Breast epithelium (tissue), 4 donors: ENCODE measurements at regions not wholly inside any gene's neighbourhood (a gene's known extent, or its start where the extent isn't known, plus 50 kb on each side); places are given as distances from the start of the nearest gene placed in this dataset.

Experiments
- DNase-seq, 2 donors: peaks; one replicate each; pipeline ENCODE4 v3.0.0-alpha.2; 2019; ENCODE audit warnings: low spot score in 2 of 2
- H3K27ac ChIP-seq, 2 donors: fragments of 200-600 bp; sonication (generic) in 1 of 2; one replicate each; pipeline ENCODE4 v1.5.1; 2016 to 2019; ENCODE audit warnings: mild to moderate bottlenecking in 1 of 2
- H3K27me3 ChIP-seq, 2 donors: fragments of 200-600 bp; sonication (generic) in 1 of 2; one replicate each; pipeline versions ENCODE4 v1.5.1 to v1.6.0; 2017 to 2019; ENCODE audit warnings: control low read depth in 1 of 2, mild to moderate bottlenecking in 1 of 2
- H3K36me3 ChIP-seq: fragments of 200-600 bp; one replicate; pipeline ENCODE4 v1.5.1; 2019
- H3K4me1 ChIP-seq, 2 donors: fragments of 200-600 bp; sonication (generic); one replicate each; pipeline ENCODE4 v1.5.1; 2016 to 2019; ENCODE audit warnings: control low read depth in 1 of 2
- H3K4me3 ChIP-seq, 3 donors: fragments of 200-600 bp; sonication (generic); 1 replicate in 2 of 3; 2 replicates in 1 of 3; pipeline ENCODE4 v1.5.1; 2016 to 2019; ENCODE audit warnings: mild to moderate bottlenecking in 3 of 3, moderate library complexity in 2 of 3
- H3K9me3 ChIP-seq, 2 donors: fragments of 200-600 bp; sonication (generic) in 1 of 2; one replicate each; pipeline ENCODE4 v1.5.1; 2016 to 2019; ENCODE audit warnings: control low read depth in 1 of 2
- POLR2A ChIP-seq: fragments of 450-650 bp; IDR thresholded peaks from one replicate; pipeline ENCODE4 v1.6.1; 2016; ENCODE audit warnings: antibody characterized with exemption, mild to moderate bottlenecking, moderate library complexity
- POLR2AphosphoS5 ChIP-seq, 3 donors: sonication (generic); formaldehyde crosslinking; IDR thresholded peaks; one replicate each; pipeline ENCODE4 v1.6.1; 2017; ENCODE audit warnings: antibody characterized with exemption in 3 of 3
- intact Hi-C: fragments of 100-400 bp; cut with DNase I; formaldehyde crosslinking; loops from one replicate; pipeline ENCODE4 v1.15.1; 2023; ENCODE audit warnings: low total_unique reads
- TF ChIP-seq, protein P1 (sequence below), 3 donors: fragments of 450-650 bp; IDR thresholded peaks; one replicate each; pipeline ENCODE4 v1.5.1; 2016 to 2017; ENCODE audit warnings: antibody characterized with exemption in 3 of 3, mild to moderate bottlenecking in 3 of 3, moderate library complexity in 3 of 3

DNA sequence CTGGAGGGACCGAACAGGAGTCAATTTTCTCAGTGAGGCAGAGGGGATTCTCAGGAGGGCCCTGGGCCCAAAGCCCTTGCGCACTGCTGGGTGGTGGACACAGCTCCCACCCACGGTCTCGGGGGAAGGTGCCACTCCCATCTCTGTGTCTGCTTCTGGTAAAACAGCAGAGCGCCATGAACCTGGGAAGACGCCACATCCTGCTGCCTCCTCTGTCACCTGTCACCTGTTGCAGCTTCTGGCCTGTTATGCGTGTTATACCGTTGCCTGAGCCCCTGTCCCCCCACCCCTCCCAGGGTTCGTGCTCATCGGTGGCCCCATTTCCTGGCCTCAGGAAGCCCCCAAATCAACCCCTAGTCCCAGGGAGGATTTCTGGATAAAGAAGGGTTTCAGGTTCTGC lies 125.8 kb upstream of the AJAP1 start:
- no peaks in the 10 kb centered on the region for H3K36me3 ChIP-seq
- H3K27me3 ChIP-seq = peaks cover 0 to 46% of the 10 kb centered on the region in 2 donors
- TF ChIP-seq POLR2A (no peak), POLR2AphosphoS5 (IDR thresholded peaks at IDR 0.05) (no peak)
- TF ChIP-seq, protein P1, sequence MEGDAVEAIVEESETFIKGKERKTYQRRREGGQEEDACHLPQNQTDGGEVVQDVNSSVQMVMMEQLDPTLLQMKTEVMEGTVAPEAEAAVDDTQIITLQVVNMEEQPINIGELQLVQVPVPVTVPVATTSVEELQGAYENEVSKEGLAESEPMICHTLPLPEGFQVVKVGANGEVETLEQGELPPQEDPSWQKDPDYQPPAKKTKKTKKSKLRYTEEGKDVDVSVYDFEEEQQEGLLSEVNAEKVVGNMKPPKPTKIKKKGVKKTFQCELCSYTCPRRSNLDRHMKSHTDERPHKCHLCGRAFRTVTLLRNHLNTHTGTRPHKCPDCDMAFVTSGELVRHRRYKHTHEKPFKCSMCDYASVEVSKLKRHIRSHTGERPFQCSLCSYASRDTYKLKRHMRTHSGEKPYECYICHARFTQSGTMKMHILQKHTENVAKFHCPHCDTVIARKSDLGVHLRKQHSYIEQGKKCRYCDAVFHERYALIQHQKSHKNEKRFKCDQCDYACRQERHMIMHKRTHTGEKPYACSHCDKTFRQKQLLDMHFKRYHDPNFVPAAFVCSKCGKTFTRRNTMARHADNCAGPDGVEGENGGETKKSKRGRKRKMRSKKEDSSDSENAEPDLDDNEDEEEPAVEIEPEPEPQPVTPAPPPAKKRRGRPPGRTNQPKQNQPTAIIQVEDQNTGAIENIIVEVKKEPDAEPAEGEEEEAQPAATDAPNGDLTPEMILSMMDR (IDR thresholded peaks at IDR 0.05) = no peak
- H3K4me1 ChIP-seq = no peaks in the 10 kb centered on the region
- DNase-seq = no peak
- no peaks in the 10 kb centered on the region for H3K9me3 ChIP-seq
- no peak overlapping the region for H3K4me3 ChIP-seq
- H3K27ac ChIP-seq = no peak overlapping the region
- intact Hi-C loops = no loop called here

DNA sequence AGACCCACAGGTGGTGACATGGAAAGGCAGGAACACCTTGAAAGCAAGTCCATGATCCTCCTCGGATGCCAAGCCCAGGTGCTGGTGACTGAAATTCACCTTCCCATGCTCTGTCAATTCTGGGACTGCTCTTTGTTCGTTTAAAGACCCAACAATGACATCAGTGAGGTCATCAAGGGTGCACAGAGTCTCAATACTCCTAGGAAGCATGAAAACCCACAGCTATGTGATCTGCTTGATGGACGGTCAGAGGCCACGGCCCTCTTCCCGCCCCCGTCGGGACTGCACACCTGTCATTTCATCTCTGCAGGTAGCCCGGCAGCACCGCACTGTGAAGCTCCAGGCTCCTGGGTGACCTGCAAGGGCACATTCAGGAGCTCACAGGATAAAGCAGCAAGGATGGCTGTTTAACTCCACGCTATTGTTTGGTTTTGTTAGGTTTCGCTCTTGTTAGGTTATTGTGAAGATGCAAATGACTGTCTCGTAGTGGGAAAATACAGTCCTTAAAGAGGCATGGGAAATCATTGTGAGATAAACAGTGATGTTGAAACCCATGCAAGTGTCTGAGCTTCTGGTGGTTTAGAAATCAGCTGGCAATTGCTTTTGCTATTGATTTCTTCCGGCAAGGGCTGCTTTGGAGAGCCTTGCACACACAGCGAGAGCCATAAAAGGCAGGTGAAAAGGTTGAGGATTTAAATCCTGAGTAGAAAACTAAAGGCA lies 124.8 kb upstream of the AJAP1 start:
- no peaks in the 10 kb centered on the region for H3K36me3 ChIP-seq
- H3K4me1 ChIP-seq = no peaks in the 10 kb centered on the region
- H3K9me3 ChIP-seq = no peaks in the 10 kb centered on the region
- H3K4me3 ChIP-seq = no peak overlapping the region
- intact Hi-C loops = no loop called here
- DNase-seq = no peak
- H3K27me3 ChIP-seq = peaks cover 0 to 43% of the 10 kb centered on the region in 2 donors
- no peak overlapping the region for H3K27ac ChIP-seq
- no peak for TF ChIP-seq POLR2A
- TF ChIP-seq, protein P1 (IDR thresholded peaks at IDR 0.05) = no peak
- TF ChIP-seq POLR2AphosphoS5 (IDR thresholded peaks at IDR 0.05) = no peak

DNA sequence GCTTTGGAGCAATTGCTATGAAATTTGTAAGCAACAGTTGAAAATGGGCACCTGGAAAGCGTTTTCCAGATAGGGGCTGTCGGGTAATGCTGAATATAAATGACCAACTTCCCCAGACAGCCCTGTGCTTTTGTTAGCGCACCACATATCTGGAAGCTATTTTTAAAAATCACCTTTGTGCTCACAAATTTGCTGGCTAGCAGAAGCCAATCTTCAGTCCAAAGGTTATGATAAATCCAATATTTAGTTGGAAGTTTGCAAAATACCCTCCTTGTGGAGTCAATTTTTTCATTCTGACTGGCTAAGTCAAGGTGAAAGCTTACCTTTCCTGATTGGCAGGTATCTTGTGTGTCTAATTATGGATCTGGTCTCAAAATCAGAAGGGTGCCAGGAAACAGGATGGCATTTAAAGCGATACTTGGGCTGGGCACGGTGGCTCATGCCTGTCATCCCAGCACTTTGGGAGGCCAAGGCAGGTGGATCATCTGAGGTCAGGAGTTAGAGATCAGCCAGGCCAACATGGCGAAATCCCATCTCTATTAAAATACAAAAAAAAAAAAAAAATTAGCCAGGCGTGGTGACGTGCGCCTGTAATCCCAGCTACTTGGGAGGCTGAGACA lies 124.1 kb upstream of the AJAP1 start:
- Histone ChIP-seq H3K4me1 (no peaks in the 10 kb centered on the region), H3K27ac (no peak overlapping the region), H3K4me3 (no peak overlapping the region), H3K36me3 (no peaks in the 10 kb centered on the region), H3K27me3 (peaks cover 0 to 36% of the 10 kb centered on the region in 2 donors), H3K9me3 (no peaks in the 10 kb centered on the region)
- TF ChIP-seq, protein P1 (IDR thresholded peaks at IDR 0.05) = no peak
- no peak for TF ChIP-seq POLR2AphosphoS5 (IDR thresholded peaks at IDR 0.05)
- TF ChIP-seq POLR2A = no peak
- intact Hi-C loops = no loop called here
- DNase-seq = no peak

DNA sequence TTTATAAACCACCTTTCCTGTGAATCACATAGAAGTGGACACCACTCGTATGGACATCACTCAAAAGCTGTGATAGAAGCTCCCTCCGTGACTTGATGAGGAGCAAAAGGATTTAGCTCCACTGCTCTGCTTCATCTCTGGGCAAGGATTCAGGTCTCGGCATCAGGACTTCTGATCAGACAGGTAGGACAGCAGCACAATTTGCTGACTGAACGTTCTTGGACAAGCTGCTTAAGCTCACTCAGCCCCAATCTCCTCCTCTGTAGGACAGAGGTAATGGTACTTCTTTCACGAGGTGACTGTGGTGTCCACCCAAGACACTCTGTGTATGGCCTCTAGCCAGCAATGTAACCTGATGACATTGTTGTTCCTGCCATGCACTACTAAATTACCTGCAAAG lies 122.6 kb upstream of the AJAP1 start:
- DNase-seq = no peak
- Histone ChIP-seq H3K27me3 (peaks cover 0 to 29% of the 10 kb centered on the region in 2 donors), H3K4me1 (no peaks in the 10 kb centered on the region), H3K36me3 (no peaks in the 10 kb centered on the region), H3K4me3 (no peak overlapping the region), H3K27ac (no peak overlapping the region), H3K9me3 (peaks cover 0 to 10% of the 10 kb centered on the region in 2 donors)
- intact Hi-C loops = no loop called here
- TF ChIP-seq POLR2A (no peak), POLR2AphosphoS5 (IDR thresholded peaks at IDR 0.05) (no peak)
- TF ChIP-seq, protein P1 (IDR thresholded peaks at IDR 0.05) = no peak

DNA sequence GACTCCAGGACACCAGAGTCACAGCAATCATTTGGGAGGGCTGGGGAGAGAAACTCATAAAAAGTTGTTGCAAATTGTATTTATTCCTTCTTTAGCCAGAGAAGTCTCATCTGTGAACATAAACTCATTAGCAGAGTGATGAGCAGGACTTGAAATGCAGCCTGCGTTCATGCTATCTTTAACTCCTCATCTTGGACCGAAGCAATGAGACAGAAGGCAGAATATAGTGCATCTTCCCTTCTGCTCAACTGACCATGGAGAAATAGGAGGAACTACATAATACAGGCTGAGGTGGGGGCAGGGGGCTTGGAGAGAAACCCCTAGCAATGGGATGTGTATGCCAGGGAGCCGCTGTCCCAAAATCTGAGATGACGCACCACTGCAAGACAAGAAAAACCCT lies 121.8 kb upstream of the AJAP1 start:
- peaks cover 0 to 24% of the 10 kb centered on the region in 2 donors for H3K27me3 ChIP-seq
- H3K4me3 ChIP-seq = no peak overlapping the region
- no peak for DNase-seq
- no peak overlapping the region for H3K27ac ChIP-seq
- H3K4me1 ChIP-seq = no peaks in the 10 kb centered on the region
- peaks cover 0 to 11% of the 10 kb centered on the region in 2 donors for H3K9me3 ChIP-seq
- H3K36me3 ChIP-seq = no peaks in the 10 kb centered on the region
- intact Hi-C loops = no loop called here
- no peak for TF ChIP-seq POLR2AphosphoS5 (IDR thresholded peaks at IDR 0.05)
- TF ChIP-seq, protein P1 (IDR thresholded peaks at IDR 0.05) = no peak
- TF ChIP-seq POLR2A = no peak
